ENCODE measurements at regions not wholly inside any gene's neighbourhood (a gene's known extent, or its start where the extent isn't known, plus 50 kb on each side); places are given as distances from the start of the nearest gene placed in this dataset.

GRCh38 chr3:30135190-30135589 lies 471.2 kb upstream of the TGFBR2 start:
- no peak overlapping the region for H3K27ac ChIP-seq
- no peak overlapping the region for H3K4me3 ChIP-seq
- peaks cover 0 to 9% (median 0%) of the 10 kb centered on the region in 4 donors for H3K9me3 ChIP-seq
- WGBS, 5 donors, result 70 to 89% (median 80%) methylated on average over 4 of the region's 4 CpGs
- no peaks in the 10 kb centered on the region for H3K4me1 ChIP-seq
- H3K36me3 ChIP-seq, result no peaks in the 10 kb centered on the region
- no peaks in the 10 kb centered on the region for H3K27me3 ChIP-seq
- no peak for TF ChIP-seq POLR2A (IDR thresholded peaks at IDR 0.05)
- no peak for TF ChIP-seq POLR2AphosphoS5 (IDR thresholded peaks at IDR 0.05)
- TF ChIP-seq CTCF (IDR thresholded peaks at IDR 0.05), result no peak
- no peak for TF ChIP-seq EP300 (IDR thresholded peaks at IDR 0.05)
- DNase-seq, result no peak
- intact Hi-C loops (cut with DNase I; ENCODE audit: low total_unique reads), result no loop called here

GRCh38 chr3:30139283-30139682 lies 467.1 kb upstream of the TGFBR2 start:
- H3K9me3 ChIP-seq, result peaks cover 0 to 9% (median 0%) of the 10 kb centered on the region in 4 donors
- intact Hi-C loops (cut with DNase I; ENCODE audit: low total_unique reads), result no loop called here
- DNase-seq, result no peak
- no peaks in the 10 kb centered on the region for H3K36me3 ChIP-seq
- H3K27ac ChIP-seq, result no peak overlapping the region
- TF ChIP-seq POLR2AphosphoS5 (IDR thresholded peaks at IDR 0.05) (no peak), EP300 (IDR thresholded peaks at IDR 0.05) (no peak), CTCF (IDR thresholded peaks at IDR 0.05) (no peak), POLR2A (IDR thresholded peaks at IDR 0.05) (no peak)
- H3K4me3 ChIP-seq, result no peak overlapping the region
- no peaks in the 10 kb centered on the region for H3K4me1 ChIP-seq
- no peaks in the 10 kb centered on the region for H3K27me3 ChIP-seq

GRCh38 chr3:30140356-30141075 lies 465.9 kb upstream of the TGFBR2 start:
- peak in 1 of 2 donors; percentile 13 for DNase-seq
- intact Hi-C loops (cut with DNase I; ENCODE audit: low total_unique reads), result no loop called here
- 70 to 83% (median 81%) methylated on average over 3 of the region's 3 CpGs for WGBS, 5 donors

GRCh38 chr3:30141178-30141581 lies 465.2 kb upstream of the TGFBR2 start:
- no peak overlapping the region for H3K27ac ChIP-seq
- H3K4me1 ChIP-seq, result no peaks in the 10 kb centered on the region
- peaks cover 0 to 3% (median 0%) of the 10 kb centered on the region in 4 donors for H3K9me3 ChIP-seq
- intact Hi-C loops (cut with DNase I; ENCODE audit: low total_unique reads), result no loop called here
- H3K27me3 ChIP-seq, result no peaks in the 10 kb centered on the region
- TF ChIP-seq POLR2A (IDR thresholded peaks at IDR 0.05) (no peak), CTCF (IDR thresholded peaks at IDR 0.05) (no peak), POLR2AphosphoS5 (IDR thresholded peaks at IDR 0.05) (no peak)
- no peak overlapping the region for H3K4me3 ChIP-seq
- DNase-seq, result peak in 1 of 2 donors; percentile 54
- WGBS, 5 donors, result 59 to 69% (median 65%) methylated on average over 2 of the region's 2 CpGs
- H3K36me3 ChIP-seq, result no peaks in the 10 kb centered on the region

More at GRCh38 chr3:30140356-30141075, 465.9 kb upstream of the TGFBR2 start:
- Histone ChIP-seq H3K4me3 (no peak overlapping the region), H3K4me1 (no peaks in the 10 kb centered on the region), H3K27ac (no peak overlapping the region), H3K36me3 (no peaks in the 10 kb centered on the region), H3K27me3 (no peaks in the 10 kb centered on the region), H3K9me3 (peaks cover 0 to 9% (median 0%) of the 10 kb centered on the region in 4 donors)
- no peak for TF ChIP-seq POLR2A (IDR thresholded peaks at IDR 0.05)
- no peak for TF ChIP-seq EP300 (IDR thresholded peaks at IDR 0.05)
- no peak for TF ChIP-seq POLR2AphosphoS5 (IDR thresholded peaks at IDR 0.05)
- no peak for TF ChIP-seq CTCF (IDR thresholded peaks at IDR 0.05)
